Ishikawa (cell line): ENCODE measurements at regions not wholly inside any gene's neighbourhood (a gene's known extent, or its start where the extent isn't known, plus 50 kb on each side); places are given as distances from the start of the nearest gene placed in this dataset.

Experiments
- EGR1 ChIP-seq: IDR thresholded peaks from 2 replicates; pipeline ENCODE4 v1.6.1; 2012
- RAD21 ChIP-seq: IDR thresholded peaks from 2 replicates; pipeline ENCODE4 v1.6.1; 2012; ENCODE audit warnings: low read depth
- TCF12 ChIP-seq: IDR thresholded peaks from 2 replicates; pipeline ENCODE4 v1.6.1; 2012; ENCODE audit warnings: low read depth
- TEAD4 ChIP-seq: IDR thresholded peaks from 2 replicates; pipeline ENCODE4 v1.6.1; 2012

GRCh38 chr9:120040896-120041295 is 539.1 kb downstream of the CDK5RAP2 start:
- TF ChIP-seq RAD21 (no peak), TCF12 (no peak), EGR1 (no peak), TEAD4 (no peak)
